SK-N-DZ (cell line): ENCODE measurements at regions not wholly inside any gene's neighbourhood (a gene's known extent, or its start where the extent isn't known, plus 50 kb on each side); places are given as distances from the start of the nearest gene placed in this dataset.
A peak's percentile ranks its signal among the peaks of the same experiment; 100 is the strongest.
"Not testable (repeated sequence)": the region's sequence is repeated elsewhere in the genome, so short reads cannot be mapped to it uniquely, and the experiment has no call there.

Experiments used
- DNase-seq: peaks from one replicate; pipeline ENCODE4 v3.0.0-alpha.2; 2015; ENCODE audit warnings: low spot score

DNA sequence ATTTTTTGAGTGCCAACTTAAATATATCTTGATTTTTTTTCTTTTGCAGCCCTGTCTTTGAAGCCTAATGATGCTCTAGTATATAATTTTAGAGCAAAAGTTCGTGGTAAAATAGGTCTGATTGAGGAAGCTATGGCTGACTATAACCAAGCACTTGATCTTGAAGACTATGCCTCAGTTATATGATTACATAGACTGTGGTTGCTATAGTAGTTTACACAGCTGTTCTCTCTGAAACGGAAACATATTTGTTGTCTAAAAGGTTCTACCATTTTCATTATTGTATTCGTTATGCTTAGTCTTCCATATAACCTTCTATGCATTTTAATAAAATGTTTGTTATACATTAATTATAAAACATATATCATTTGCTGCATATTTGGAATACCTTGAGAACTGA, 246.7 kb downstream of the TTC6 start:
- DNase-seq, result no peak

- DNase-seq, result no peak
Measured at GRCh38 chr14:37843954-37844607, 248.7 kb downstream of the TTC6 start.

GRCh38 chr14:37844614-37845013, 249.2 kb downstream of the TTC6 start:
- DNase-seq, result no peak

DNA sequence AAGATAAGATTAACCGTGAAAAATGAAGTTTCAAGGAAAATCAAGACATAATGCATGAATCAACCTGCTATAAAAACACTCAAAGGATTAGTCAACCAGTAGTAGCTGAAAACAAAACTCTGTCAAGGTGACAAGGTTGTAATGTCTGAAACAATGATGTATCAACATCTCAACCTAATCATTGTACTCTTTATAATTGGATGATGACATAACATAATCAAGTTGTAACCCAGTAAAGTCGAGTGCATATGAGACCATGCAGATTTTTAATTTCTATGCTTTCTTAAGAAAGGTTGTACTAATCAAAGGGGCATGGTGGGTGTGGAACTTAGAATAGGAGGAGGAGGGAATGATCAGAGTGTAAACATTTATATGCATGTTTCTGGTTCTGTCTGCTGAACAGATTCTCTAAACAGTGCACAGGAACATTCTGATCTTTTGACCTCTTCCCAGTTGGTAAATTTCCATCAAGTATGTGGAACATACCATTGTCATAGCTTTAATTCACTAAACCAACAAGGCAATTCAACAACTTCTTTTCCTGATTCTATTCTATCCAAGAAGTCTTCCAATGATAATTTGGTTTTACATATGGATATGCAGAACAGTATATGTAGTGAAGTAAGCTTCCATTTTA, 253.7 kb downstream of the TTC6 start:
- DNase-seq, result no peak

DNA sequence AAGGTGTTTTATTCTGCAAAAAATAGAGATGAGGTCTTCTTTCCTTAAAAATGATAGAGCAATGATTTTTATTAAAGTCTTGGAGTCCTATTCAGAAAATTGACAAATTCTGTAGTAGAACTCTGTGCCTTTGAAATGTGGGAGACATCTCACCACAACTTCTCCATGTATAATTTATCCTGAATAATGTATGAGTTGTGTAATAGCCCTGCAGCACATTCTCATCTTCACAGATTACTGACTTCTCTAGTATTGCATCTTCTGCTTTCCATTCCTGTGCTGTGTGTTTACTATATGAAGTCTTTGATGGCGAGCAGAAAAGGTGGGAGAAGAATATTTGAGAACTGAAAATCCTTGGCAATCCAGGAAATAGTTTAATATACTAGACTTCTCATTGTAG, 255.6 kb downstream of the TTC6 start:
- no peak for DNase-seq

- no peak for DNase-seq
Measured at GRCh38 chr14:37855871-37856270, 260.4 kb downstream of the TTC6 start.

GRCh38 chr14:37857774-37858266, 262.4 kb downstream of the TTC6 start:
- no peak for DNase-seq

GRCh38 chr14:37858733-37859132, 263.3 kb downstream of the TTC6 start:
- no peak for DNase-seq

GRCh38 chr14:37859177-37859576, 263.7 kb downstream of the TTC6 start:
- DNase-seq, result no peak

DNA sequence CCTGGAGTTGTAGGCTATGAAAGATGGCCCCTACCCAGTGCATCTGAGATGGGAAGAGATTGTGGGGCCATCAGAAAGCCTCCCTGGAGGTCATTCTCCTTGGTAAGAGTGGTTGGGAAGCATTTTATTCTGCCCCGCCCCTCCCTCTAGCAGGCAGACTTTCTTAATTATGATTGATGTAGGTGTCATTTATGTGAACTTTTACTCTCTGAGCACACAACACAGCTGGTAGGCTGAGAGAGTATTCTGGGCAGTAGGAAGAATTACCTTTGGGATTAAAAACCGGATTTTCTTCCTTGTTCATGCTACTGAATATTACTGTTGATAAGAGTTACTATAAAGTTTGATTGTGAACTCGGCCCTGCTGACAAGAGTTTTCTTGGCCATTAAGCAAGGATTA, 266.8 kb downstream of the TTC6 start:
- no peak for DNase-seq

DNA sequence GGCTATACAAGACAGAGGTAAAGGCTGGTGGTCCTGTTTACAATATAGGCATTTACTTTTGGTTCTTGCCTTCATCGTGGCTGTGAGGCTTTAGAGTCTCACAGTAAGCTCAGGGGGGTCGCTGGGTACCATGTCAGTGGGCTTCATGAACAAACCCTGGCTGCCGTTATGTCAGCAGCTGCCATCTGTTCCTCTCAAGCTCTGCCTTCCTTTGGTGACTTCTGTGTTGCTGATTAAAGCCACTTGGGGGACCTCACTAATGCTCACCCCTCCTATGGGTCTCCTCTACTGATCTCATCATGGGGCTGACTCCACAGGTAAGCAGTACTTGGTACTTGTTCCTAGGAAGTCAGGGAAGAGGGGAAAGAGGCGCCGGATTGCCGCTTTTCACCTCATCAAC, 268.7 kb downstream of the TTC6 start:
- no peak for DNase-seq

- DNase-seq, result no peak
Measured at GRCh38 chr14:37864861-37865718, 269.7 kb downstream of the TTC6 start.

- DNase-seq, result no peak
Measured at GRCh38 chr14:37865719-37866549, 270.5 kb downstream of the TTC6 start.

DNA sequence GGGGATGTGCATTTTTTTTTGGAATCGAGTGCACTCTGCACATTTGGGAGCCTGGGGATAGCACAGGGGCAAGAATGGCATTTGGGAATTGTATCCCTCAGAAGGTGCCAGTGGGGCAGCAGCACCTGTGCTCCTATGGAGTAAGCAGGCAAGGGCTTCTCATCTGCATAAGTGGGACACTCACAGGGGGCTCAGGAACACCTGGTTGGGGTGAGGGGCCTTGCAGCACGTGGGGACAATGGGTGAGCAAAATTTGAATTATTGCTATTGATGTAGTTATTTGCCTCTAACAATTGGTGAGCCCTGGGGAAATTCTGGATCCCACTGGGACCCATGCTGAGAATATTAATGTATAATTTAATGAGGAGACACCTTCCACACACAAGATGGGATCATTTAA, 274.2 kb downstream of the TTC6 start:
- DNase-seq, result no peak

GRCh38 chr14:37870170-37870569, 274.7 kb downstream of the TTC6 start:
- DNase-seq, result no peak

- no peak for DNase-seq
Measured at GRCh38 chr14:37870632-37871346, 275.4 kb downstream of the TTC6 start.

DNA sequence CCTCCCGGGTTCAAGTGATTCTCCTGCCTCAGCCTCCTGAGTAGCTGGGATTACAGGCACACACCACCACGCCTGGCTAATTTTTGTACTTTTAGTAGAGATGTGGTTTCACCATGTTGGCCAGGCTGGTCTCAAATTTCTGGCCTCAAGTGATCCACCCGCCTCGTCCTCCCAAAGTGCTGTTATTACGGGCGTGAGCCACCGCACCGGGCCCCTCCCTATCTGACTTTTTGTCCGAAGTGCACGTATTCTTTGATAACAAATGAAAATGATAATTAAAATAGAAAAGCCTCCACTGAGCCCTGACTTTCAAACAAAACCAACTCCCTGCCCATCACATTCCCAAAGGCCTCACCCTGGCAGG, 278.6 kb downstream of the TTC6 start:
- DNase-seq, result not testable (repeated sequence)

DNA sequence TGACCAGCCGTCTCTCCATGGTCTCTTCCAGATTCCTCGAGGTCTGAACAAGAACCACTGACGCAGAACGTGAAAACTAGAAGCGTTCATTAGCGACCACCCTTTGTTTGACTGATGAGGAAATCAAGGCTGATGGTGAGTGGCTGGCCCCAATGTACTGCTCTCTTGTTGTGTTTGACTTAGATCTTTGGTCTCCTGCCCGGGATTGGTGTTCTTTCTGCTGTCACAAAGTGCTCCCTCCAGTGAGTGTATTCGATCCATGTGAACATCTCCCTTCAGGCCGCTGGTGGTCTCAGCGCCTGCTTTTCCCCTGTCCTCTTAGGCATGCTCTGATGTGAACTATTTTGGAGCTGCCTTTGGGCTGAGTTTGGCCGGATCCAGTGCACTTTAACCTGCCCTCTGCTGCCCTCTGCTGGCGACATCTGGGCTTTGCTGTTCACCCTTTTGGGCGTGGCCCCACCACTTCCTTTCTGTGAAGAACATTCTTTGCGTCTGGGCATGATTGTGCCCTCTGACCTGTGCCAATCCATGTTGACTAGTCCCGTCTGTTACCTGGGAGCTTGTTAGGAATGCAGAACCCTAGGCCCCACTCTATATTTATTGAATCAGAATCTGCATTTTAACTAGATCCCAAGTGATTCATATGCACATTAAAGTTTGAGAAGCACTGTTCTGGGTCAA, 279.1 kb downstream of the TTC6 start:
- DNase-seq, result peak; percentile 43

GRCh38 chr14:37888234-37888633, 292.8 kb downstream of the TTC6 start:
- no peak for DNase-seq

GRCh38 chr14:37889087-37889486, 293.7 kb downstream of the TTC6 start:
- no peak for DNase-seq
